Renal cortex interstitium (tissue), 11 donors: ENCODE measurements at regions not wholly inside any gene's neighbourhood (a gene's known extent, or its start where the extent isn't known, plus 50 kb on each side); places are given as distances from the start of the nearest gene placed in this dataset.
"Not testable (repeated sequence)": the region's sequence is repeated elsewhere in the genome, so short reads cannot be mapped to it uniquely, and the experiment has no call there.

Source experiments
- DNase-seq, 11 donors: peaks; one replicate each; pipeline ENCODE4 v3.0.0-alpha.2; 2013; ENCODE audit warnings: low read depth in 9 of 11, low spot score in 4 of 11; ENCODE audit errors: extremely low read depth in 1 of 11

GRCh38 chr2:111496860-111497259 is 376.1 kb downstream of the BCL2L11 start:
- not testable (repeated sequence) for DNase-seq

- DNase-seq = not testable (repeated sequence)
Observed at GRCh38 chr2:111497270-111497669, 376.6 kb downstream of the BCL2L11 start.

- not testable (repeated sequence) for DNase-seq
Observed at GRCh38 chr2:111500536-111501062, 379.9 kb downstream of the BCL2L11 start.

- not testable (repeated sequence) for DNase-seq
Observed at GRCh38 chr2:111503844-111504570, 380.0 kb downstream of the ANAPC1 start.

GRCh38 chr2:111504571-111504942 is 379.4 kb downstream of the ANAPC1 start:
- not testable (repeated sequence) for DNase-seq

- not testable (repeated sequence) for DNase-seq
Observed at GRCh38 chr2:111505267-111505666, 378.7 kb downstream of the ANAPC1 start.

- not testable (repeated sequence) for DNase-seq
Observed at GRCh38 chr2:111506936-111507335, 377.1 kb downstream of the ANAPC1 start.

GRCh38 chr2:111509225-111509869 is 374.6 kb downstream of the ANAPC1 start:
- not testable (repeated sequence) for DNase-seq

GRCh38 chr2:111510384-111510783 is 373.6 kb downstream of the ANAPC1 start:
- DNase-seq = not testable (repeated sequence)

- not testable (repeated sequence) for DNase-seq
Observed at GRCh38 chr2:111511062-111511461, 372.9 kb downstream of the ANAPC1 start.

GRCh38 chr2:111512378-111512777 is 371.6 kb downstream of the ANAPC1 start:
- DNase-seq = not testable (repeated sequence)

GRCh38 chr2:111514138-111514537 is 369.9 kb downstream of the ANAPC1 start:
- not testable (repeated sequence) for DNase-seq

- DNase-seq = not testable (repeated sequence)
Observed at GRCh38 chr2:111517050-111517720, 366.8 kb downstream of the ANAPC1 start.

- not testable (repeated sequence) for DNase-seq
Observed at GRCh38 chr2:111517721-111518053, 366.3 kb downstream of the ANAPC1 start.

- DNase-seq = no peak
Observed at GRCh38 chr2:111519071-111519470, 364.9 kb downstream of the ANAPC1 start.

- no peak for DNase-seq
Observed at GRCh38 chr2:111522231-111522768, 361.7 kb downstream of the ANAPC1 start.

GRCh38 chr2:111523009-111523408 is 361.0 kb downstream of the ANAPC1 start:
- DNase-seq = peak in 2 of 11 donors; percentile 22

- DNase-seq = not testable (repeated sequence)
Observed at GRCh38 chr2:111525026-111525425, 359.0 kb downstream of the ANAPC1 start.

GRCh38 chr2:111526041-111526639 is 357.9 kb downstream of the ANAPC1 start:
- DNase-seq = not testable (repeated sequence)
